GM18519 (cell line): ENCODE measurements at regions not wholly inside any gene's neighbourhood (a gene's known extent, or its start where the extent isn't known, plus 50 kb on each side); places are given as distances from the start of the nearest gene placed in this dataset.

Experiments
- ATAC-seq: cut with Tn5 transposase; IDR thresholded peaks from one replicate; pipeline ENCODE4 v1.9.1; 2021; ENCODE audit warnings: mild to moderate bottlenecking, moderate library complexity; ENCODE audit not compliant: unreplicated experiment, low FRiP score

DNA sequence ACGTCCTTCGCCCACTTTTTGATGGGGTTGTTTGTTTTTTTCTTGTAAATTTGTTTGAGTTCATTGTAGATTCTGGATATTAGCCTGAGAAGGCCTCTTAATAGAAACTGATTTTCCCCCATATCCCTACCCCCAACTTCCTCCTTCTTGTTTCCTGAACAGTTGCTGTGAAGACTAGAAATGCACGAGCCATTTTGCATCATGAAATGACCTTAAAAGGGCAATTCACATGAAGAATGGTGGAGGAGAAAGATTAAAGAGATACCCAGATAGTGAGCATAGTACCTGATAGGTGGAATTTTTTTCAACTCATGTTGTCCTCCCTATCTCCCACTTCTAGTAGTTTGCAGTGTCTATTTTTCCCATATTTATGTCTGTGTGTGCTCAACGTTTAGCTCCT lies 55.2 kb upstream of the KCNH8 start:
- no peak for ATAC-seq

GRCh38 chr3:19077388-19077787 lies 70.9 kb upstream of the KCNH8 start:
- ATAC-seq = no peak

- no peak for ATAC-seq
These were observed 73.3 kb upstream of the KCNH8 start for GRCh38 chr3:19075037-19075436.

DNA sequence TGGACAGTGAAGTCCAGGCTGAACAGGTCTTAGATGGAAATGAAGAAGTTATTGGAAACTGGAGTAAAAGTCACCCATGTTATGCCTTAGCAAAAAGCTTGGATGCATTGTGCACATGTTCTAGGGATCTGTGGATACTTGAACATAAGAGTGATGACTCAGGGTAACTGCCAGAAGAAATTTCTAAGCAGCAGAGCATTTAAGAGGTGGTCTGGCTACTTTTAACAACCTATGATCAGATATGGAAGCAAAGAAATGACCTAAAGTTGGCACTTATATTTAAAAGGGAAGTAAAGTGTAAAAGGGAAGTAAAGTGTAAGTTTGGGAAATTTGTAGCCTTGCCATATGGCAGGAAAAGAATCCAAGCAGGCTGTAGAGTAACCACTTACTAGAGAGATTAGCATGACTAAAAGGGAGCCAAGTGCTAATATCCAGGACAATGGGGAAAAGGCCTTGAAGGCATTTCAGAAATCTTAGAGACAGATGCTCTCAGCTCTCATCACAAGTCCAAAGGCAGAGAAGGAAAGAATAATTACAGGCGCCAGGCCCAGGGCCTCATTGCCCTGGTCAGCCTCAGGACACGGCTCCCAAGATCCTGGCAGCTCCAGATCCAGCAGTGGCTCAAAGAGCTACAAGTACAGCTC lies 73.9 kb upstream of the KCNH8 start:
- ATAC-seq = no peak

DNA sequence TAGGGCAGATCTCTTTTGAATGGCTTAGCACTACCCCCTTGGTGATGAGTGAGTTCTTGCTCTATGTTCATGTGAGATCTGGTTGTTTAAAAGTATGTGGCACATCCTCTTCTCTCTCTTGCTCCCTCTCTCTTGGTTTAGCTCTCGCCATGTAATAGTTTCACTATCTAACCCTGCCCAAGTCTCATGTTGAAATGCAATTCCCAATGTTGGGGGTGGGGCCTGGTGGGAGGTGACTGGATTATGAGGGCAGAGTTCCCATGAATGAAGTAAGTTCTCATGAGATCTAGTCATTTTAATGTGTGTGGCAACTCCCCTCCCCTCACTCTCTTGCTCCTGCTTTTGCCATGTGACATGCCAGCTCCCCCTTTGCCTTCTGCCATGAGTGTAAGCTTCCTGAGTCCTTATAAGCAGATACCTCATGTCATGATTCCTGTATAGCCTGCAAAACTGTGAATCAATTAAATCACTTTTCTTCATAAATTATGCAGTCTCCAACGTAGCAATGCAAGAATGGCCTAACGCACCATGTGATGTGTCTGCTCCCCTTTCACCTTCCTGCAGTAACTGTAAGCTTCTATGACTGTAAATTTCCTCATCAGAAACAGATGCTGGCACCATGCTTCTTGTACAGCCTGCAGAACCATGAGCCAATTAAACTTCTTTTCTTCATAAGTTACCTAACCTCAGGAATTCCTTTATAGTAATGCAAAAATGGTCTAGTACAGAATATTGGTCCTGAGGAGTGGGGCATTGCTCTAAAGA lies 74.8 kb upstream of the KCNH8 start:
- no peak for ATAC-seq

- ATAC-seq = no peak
These were observed 78.0 kb upstream of the KCNH8 start for GRCh38 chr3:19070325-19070724.

GRCh38 chr3:19065027-19065426 lies 83.3 kb upstream of the KCNH8 start:
- no peak for ATAC-seq

DNA sequence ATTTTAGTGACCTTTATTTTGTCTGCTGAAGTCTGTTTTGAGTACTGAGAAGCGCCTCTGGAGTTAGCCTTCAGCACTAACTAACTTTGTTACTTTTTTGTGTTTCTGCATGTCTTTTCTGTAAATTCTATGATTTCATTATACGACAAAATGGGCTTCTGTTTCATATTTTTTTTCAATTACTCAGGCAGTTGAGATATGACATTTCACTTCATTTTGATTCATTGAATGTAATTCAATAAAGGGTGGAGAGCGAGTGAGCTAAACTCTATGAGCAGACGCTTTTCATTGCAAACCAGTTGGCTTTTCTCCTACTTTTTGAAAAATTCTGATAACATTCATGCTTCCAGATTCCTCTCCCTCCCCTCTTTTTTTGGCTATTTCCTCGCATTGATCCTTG lies 84.4 kb upstream of the KCNH8 start:
- no peak for ATAC-seq

DNA sequence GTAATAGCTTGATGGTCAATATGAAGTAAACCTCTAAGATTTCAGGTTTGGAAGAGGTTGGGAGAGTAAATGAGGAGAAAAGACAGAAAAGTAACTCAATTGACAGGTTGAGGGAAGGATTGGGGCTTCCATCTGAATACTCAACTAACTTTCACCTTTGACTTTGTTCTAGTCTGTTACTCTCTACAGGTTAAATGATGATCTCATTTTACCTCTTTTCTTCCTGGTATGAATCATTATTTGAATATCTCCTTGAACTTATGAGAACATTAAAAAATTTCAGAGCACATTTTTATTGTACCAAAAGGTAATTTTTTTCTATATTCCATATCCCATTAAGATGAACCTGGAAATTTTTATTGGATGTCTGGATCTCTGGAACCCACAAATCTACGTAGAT lies 87.9 kb upstream of the KCNH8 start:
- no peak for ATAC-seq

DNA sequence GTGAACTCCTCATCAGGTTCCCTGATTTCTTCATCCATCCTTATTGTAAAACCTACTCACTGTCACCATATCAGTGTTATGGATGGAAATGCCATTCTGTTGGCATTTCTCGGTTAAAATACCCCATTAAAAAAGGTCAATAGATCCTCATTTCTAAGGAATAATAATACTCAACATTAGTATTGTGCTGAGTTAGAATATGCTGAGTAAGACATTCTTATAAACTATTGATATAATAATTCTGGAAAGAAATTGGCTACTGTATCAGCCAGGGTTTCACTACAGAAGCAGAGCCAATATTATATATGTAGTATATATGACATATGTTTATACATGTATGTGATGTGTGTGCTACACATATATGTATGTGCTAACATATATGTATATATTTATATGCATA lies 95.4 kb upstream of the KCNH8 start:
- no peak for ATAC-seq

- no peak for ATAC-seq
These were observed 101.9 kb upstream of the KCNH8 start for GRCh38 chr3:19046440-19046839.

DNA sequence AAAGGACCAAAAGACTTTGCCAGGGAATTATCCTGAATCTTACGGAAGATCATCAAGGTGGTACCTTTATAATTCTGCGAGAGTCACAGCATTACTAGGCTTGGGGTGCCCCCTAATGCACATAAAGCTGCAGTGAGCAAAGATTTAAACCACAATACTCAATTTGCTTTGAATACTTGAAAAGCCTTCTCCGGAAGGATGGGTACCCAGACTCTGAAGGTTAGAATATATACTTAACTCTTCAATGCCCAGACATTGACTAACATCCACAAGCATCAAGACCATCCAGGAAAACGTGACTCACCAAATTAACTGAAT lies 117.8 kb upstream of the KCNH8 start:
- no peak for ATAC-seq

DNA sequence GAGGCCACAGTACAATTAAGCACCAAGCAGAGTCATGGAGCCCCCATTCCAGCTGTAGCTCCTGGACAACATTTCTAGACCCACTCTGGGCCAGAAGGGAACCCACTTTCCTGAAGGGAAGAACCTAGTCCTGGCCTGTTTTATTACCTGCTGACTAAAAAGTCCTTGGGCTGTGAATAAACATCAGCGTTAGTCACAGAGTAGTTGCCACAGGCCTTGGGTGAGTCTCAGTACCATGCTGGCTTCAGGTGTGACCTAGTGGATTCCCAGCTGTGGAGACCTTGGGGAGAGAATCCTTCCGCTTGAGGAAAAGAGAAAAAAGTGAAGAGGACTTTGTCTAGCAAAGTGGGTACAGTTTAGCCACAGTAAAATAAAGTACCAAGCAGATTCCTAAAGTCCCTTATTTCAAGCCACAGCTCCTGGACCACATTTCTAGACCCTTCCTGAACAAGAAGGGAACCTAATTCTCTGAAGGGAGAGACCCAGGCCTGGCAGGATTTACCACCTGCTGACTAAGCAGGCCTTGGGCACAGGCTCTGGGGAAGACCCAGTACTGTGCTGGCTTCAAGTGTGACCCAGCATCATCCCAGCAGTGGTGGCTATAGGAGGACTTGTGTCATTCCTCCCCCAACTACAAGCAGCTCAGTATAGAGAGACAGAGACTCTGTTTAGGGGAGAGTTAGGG lies 118.3 kb upstream of the KCNH8 start:
- ATAC-seq = no peak

- ATAC-seq = no peak
These were observed 122.9 kb upstream of the KCNH8 start for GRCh38 chr3:19025441-19025840.

GRCh38 chr3:19022546-19022945 lies 125.8 kb upstream of the KCNH8 start:
- ATAC-seq = no peak

- ATAC-seq = no peak
These were observed 131.5 kb upstream of the KCNH8 start for GRCh38 chr3:19016851-19017250.

GRCh38 chr3:19013879-19014278 lies 134.4 kb upstream of the KCNH8 start:
- ATAC-seq = no peak

DNA sequence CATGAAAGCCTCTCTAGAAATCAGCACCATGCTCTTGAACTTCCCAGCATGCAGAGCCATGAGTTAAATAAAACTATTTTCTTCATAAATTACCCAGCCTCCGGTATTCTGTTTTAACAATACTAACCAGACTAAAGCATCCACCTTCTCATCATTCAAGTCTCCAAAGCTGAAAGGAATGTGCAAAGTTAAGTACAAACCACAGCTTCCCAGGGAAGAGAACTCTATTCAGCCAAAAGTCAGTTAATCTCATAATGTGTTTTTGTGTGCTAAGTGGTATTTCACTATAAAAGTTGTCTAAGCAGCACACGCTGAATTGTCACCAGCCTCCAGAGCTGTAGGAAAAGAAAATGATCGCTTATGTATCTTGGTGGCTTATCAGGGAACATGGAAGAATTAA lies 135.5 kb upstream of the KCNH8 start:
- ATAC-seq = no peak

DNA sequence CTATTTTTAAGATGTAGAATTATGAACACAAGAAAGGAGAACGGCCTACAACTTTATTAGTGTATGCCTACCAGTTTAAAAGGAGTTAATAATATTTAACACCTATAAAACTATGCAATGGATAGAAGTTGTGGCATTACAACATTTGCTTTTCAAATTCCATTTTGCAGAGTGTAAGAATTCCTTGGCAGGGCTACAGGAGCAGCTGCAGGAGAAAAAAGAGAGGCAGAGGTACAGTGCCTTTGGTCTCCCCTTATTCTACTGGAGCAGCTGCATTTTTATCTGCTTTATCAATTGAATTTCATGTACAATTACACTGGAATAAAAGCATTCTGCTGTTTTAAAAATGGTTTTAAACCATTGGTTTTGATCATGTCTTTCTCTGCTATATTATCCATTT lies 145.7 kb upstream of the KCNH8 start:
- no peak for ATAC-seq

DNA sequence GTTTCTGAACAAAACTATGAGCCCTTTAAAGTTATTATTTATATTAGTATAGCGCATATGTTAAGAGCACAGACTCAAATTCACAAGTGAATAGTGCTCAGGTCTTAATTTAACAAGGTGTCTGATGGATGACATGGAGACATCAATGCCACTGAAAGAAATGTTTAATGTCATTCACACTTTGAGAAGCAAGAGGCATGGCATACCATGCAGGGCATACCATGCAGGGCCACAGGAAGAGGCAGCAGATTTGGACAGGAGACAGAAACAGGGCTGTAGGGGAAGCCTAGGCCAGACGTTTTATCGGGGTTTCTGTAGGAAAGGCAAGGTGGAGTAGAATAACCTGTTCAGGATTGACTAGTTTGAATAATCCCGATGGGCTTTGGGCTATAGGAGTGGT lies 150.2 kb upstream of the KCNH8 start:
- ATAC-seq = no peak

DNA sequence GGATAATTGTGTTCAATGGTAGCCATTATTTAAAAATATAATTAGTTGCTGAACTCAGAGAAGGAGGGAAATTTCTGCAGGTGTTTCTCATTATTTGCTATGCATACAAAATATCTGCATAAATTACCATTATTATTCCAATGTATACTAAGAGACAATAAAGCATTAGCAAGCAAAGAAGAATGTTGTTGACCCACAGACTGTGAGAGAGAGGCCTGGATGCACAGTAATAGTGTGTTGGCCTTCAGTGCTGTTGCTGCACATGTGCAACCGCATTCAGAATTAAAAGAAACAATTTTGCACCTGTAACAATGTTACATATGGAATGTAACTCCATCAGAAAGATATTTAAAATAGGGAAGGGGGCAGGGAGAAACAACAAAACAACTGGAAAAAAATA lies 155.6 kb upstream of the KCNH8 start:
- no peak for ATAC-seq

DNA sequence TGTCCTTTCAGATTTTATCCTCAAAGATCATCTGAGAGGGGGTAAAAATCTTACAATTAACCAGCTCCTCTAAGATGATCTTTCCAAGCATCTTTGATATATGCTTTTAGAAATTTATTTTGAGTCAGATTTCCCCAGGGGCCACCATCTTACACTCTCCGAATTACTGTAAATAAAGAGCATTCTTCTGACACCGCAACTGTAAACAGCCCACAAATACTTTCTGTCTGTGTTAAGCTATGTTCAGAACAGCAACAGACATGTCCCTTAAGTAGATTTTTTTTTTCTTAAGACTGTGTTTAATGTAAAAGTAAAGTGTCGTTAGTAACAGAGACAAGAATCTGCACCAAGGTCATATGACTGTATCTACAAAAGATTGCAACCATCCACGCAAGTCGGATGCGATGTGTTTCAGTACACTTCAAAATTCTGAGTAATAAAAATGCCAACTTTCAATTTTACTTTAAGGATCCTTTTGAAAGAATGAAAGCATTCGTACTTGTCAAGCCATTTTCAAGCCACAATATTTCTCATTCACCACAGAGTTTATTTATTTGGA lies 159.0 kb upstream of the KCNH8 start:
- no peak for ATAC-seq
